HepG2 (cell line): ENCODE measurements at regions not wholly inside any gene's neighbourhood (a gene's known extent, or its start where the extent isn't known, plus 50 kb on each side); places are given as distances from the start of the nearest gene placed in this dataset.

Experiments
- CBX5 ChIP-seq: sonication (generic); formaldehyde crosslinking; IDR thresholded peaks from 2 replicates; pipeline ENCODE4 v1.4.0; 2020; ENCODE audit warnings: missing genetic modification reagents, borderline replicate concordance
- CENPT ChIP-seq: sonication (generic); formaldehyde crosslinking; IDR thresholded peaks from 2 replicates; pipeline ENCODE4 v1.8.0; 2022; ENCODE audit warnings: low read depth, mild to moderate bottlenecking, moderate library complexity, missing genetic modification reagents
- ELF1 ChIP-seq: sonication (generic); formaldehyde crosslinking; IDR thresholded peaks from 2 replicates; pipeline ENCODE4 v1.4.0; 2020; ENCODE audit warnings: missing genetic modification reagents
- JUNB ChIP-seq: sonication (generic); formaldehyde crosslinking; IDR thresholded peaks from 2 replicates; pipeline ENCODE4 v1.8.0; 2022; ENCODE audit warnings: missing genetic modification reagents, mild to moderate bottlenecking, borderline replicate concordance
- KAT8 ChIP-seq: IDR thresholded peaks from 2 replicates; pipeline ENCODE4 v1.6.1; 2016; ENCODE audit warnings: missing genetic modification reagents, missing compliant biosample characterization
- KLF11 ChIP-seq: IDR thresholded peaks from 2 replicates; pipeline ENCODE4 v1.6.1; 2016; ENCODE audit warnings: missing compliant biosample characterization
- MIER3 ChIP-seq: IDR thresholded peaks from 2 replicates; pipeline ENCODE4 v1.6.1; 2016; ENCODE audit warnings: missing compliant biosample characterization, borderline replicate concordance
- NCOA2 ChIP-seq: sonication (generic); formaldehyde crosslinking; IDR thresholded peaks from 2 replicates; pipeline ENCODE4 v1.8.0; 2022; ENCODE audit warnings: inconsistent platforms
- NFE2L2 ChIP-seq: fragments of 150-350 bp; IDR thresholded peaks from 2 replicates; pipeline ENCODE4 v1.6.1; 2014; ENCODE audit warnings: low read length
- RXRA ChIP-seq: sonication (generic); formaldehyde crosslinking; IDR thresholded peaks from 2 replicates; pipeline ENCODE4 v1.5.1; 2020; ENCODE audit warnings: missing genetic modification reagents
- SKI ChIP-seq: fragments of 450-650 bp; IDR thresholded peaks from one replicate; pipeline ENCODE4 v1.6.1; 2018; ENCODE audit warnings: mild to moderate bottlenecking; ENCODE audit not compliant: partially characterized antibody
- SMC3 ChIP-seq: IDR thresholded peaks from 2 replicates; pipeline ENCODE4 v1.6.1; 2011; ENCODE audit warnings: low read length, improper control_type of control experiment
- ZBTB21 ChIP-seq: sonication (generic); formaldehyde crosslinking; IDR thresholded peaks from 2 replicates; pipeline ENCODE4 v1.4.0; 2020; ENCODE audit warnings: missing genetic modification reagents
- ZNF383 ChIP-seq: sonication (generic); formaldehyde crosslinking; IDR thresholded peaks from 2 replicates; pipeline ENCODE4 v1.4.0; 2020; ENCODE audit warnings: missing genetic modification reagents, mild to moderate bottlenecking, borderline replicate concordance
- ZNF567 ChIP-seq: sonication (generic); formaldehyde crosslinking; IDR thresholded peaks from 2 replicates; pipeline ENCODE4 v1.8.1; 2023; ENCODE audit warnings: mild to moderate bottlenecking, missing genetic modification reagents, borderline replicate concordance
- ZNF644 ChIP-seq: IDR thresholded peaks from 2 replicates; pipeline ENCODE4 v1.6.1; 2016; ENCODE audit warnings: low read depth
- ZZZ3 ChIP-seq: sonication (generic); formaldehyde crosslinking; IDR thresholded peaks from 2 replicates; pipeline ENCODE4 v1.4.0; 2020; ENCODE audit warnings: missing genetic modification reagents, mild to moderate bottlenecking, borderline replicate concordance
- TF ChIP-seq, protein P1 (sequence below): sonication (generic); formaldehyde crosslinking; conservative IDR thresholded peaks from 2 replicates; pipeline ENCODE4 v1.4.0; 2020; ENCODE audit warnings: missing genetic modification reagents
- TF ChIP-seq, protein P2 (sequence below): sonication (generic); formaldehyde crosslinking; IDR thresholded peaks from 2 replicates; pipeline ENCODE4 v1.5.0; 2020; ENCODE audit warnings: missing genetic modification reagents
- TF ChIP-seq, protein P3 (sequence below): sonication (generic); formaldehyde crosslinking; IDR thresholded peaks from 2 replicates; pipeline ENCODE4 v1.4.0; 2020; ENCODE audit warnings: missing genetic modification reagents
- TF ChIP-seq, protein P4 (sequence below): IDR thresholded peaks from 2 replicates; pipeline ENCODE4 v1.6.1; 2016; ENCODE audit warnings: low read depth, borderline replicate concordance
- TF ChIP-seq, protein P5 (sequence below): sonication (generic); formaldehyde crosslinking; IDR thresholded peaks from 2 replicates; pipeline ENCODE4 v1.5.0; 2020; ENCODE audit warnings: mild to moderate bottlenecking, missing genetic modification reagents, moderate library complexity

DNA sequence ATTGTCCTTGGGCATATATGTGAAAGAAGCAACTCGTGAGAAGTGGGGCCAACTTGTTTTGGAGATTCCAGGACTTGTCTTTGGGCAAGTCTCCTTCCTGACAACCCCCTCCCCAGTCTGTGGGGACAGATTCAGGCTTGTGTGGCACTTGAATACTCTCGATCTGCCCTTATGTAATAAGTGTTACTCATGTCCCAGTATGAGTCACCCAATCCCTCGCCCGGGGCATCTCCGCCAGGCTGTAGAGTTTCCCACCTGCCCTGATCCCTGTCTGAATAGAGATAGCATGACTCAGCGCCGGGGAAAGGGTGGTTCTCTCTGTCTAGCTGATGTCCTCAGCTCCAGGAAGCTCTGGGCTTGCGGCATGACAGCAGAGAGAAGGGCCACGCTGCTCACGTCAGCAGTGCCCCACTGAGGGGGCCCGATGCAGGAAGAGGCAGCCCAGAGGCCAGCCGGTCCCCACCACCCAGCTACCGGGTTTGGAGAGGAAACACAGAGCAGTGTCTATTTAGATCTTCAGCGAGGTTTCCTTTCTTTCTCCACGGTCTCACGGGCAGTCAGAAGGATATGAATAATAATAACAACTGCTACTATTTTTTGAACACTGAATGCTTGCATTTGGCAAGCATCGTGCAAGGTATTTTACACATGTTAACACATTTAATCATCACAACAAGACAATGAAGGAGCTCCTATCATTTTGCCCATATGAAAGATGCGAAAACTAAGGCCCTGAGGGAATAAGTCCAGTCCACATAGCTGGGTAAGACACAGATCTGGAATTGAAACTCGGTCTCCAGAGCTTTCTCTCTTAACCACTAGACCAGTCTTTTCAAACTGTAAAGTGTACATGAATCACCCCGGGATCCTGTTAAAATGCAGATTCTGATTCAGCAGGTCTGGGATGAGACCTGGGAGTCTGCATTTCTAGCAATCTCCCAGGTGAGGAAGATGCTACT, 426.7 kb upstream of the MAF start (continued):
- peak; percentile 76; the same call in 1 of the 2 replicates for TF ChIP-seq CBX5 (CRISPR knock-in tag)
- TF ChIP-seq CENPT (CRISPR knock-in tag) = no peak
- TF ChIP-seq KAT8 (CRISPR knock-in tag) = peak; percentile 51; the same call in 1 of the 2 replicates
- TF ChIP-seq, protein P1, sequence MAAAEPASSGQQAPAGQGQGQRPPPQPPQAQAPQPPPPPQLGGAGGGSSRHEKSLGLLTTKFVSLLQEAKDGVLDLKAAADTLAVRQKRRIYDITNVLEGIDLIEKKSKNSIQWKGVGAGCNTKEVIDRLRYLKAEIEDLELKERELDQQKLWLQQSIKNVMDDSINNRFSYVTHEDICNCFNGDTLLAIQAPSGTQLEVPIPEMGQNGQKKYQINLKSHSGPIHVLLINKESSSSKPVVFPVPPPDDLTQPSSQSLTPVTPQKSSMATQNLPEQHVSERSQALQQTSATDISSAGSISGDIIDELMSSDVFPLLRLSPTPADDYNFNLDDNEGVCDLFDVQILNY (CRISPR knock-in tag) = no peak
- peak; percentile 41; the same call in 1 of the 2 replicates for TF ChIP-seq ELF1 (CRISPR knock-in tag)
- TF ChIP-seq ZNF567 = no peak
- TF ChIP-seq, protein P2, sequence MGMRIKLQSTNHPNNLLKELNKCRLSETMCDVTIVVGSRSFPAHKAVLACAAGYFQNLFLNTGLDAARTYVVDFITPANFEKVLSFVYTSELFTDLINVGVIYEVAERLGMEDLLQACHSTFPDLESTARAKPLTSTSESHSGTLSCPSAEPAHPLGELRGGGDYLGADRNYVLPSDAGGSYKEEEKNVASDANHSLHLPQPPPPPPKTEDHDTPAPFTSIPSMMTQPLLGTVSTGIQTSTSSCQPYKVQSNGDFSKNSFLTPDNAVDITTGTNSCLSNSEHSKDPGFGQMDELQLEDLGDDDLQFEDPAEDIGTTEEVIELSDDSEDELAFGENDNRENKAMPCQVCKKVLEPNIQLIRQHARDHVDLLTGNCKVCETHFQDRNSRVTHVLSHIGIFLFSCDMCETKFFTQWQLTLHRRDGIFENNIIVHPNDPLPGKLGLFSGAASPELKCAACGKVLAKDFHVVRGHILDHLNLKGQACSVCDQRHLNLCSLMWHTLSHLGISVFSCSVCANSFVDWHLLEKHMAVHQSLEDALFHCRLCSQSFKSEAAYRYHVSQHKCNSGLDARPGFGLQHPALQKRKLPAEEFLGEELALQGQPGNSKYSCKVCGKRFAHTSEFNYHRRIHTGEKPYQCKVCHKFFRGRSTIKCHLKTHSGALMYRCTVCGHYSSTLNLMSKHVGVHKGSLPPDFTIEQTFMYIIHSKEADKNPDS (CRISPR knock-in tag) = peak; percentile 83; the same call in 1 of the 2 replicates
- peak; percentile 4; the same call in 1 of the 2 replicates for TF ChIP-seq SMC3
- TF ChIP-seq MIER3 = peak; percentile 51; the same call in 1 of the 2 replicates
- TF ChIP-seq, protein P3, sequence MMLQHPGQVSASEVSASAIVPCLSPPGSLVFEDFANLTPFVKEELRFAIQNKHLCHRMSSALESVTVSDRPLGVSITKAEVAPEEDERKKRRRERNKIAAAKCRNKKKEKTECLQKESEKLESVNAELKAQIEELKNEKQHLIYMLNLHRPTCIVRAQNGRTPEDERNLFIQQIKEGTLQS = peak; percentile 91
- TF ChIP-seq, protein P4, sequence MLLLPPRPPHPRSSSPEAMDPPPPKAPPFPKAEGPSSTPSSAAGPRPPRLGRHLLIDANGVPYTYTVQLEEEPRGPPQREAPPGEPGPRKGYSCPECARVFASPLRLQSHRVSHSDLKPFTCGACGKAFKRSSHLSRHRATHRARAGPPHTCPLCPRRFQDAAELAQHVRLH = peak; percentile 44; the same call in 1 of the 2 replicates
- TF ChIP-seq NFE2L2 = peak; percentile 77
- TF ChIP-seq RXRA (CRISPR knock-in tag) = peak; percentile 41; the same call in 1 of the 2 replicates
- peak; percentile 79 for TF ChIP-seq SKI
- TF ChIP-seq ZNF644 (CRISPR knock-in tag) = peak; percentile 66; the same call in 1 of the 2 replicates
- TF ChIP-seq ZNF383 (CRISPR knock-in tag) = no peak
- 0 out of 2 replicates have a peak, but pooled peaks have one; percentile 54 for TF ChIP-seq ZZZ3
- TF ChIP-seq, protein P5, sequence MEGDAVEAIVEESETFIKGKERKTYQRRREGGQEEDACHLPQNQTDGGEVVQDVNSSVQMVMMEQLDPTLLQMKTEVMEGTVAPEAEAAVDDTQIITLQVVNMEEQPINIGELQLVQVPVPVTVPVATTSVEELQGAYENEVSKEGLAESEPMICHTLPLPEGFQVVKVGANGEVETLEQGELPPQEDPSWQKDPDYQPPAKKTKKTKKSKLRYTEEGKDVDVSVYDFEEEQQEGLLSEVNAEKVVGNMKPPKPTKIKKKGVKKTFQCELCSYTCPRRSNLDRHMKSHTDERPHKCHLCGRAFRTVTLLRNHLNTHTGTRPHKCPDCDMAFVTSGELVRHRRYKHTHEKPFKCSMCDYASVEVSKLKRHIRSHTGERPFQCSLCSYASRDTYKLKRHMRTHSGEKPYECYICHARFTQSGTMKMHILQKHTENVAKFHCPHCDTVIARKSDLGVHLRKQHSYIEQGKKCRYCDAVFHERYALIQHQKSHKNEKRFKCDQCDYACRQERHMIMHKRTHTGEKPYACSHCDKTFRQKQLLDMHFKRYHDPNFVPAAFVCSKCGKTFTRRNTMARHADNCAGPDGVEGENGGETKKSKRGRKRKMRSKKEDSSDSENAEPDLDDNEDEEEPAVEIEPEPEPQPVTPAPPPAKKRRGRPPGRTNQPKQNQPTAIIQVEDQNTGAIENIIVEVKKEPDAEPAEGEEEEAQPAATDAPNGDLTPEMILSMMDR (CRISPR knock-in tag) = no peak
- peak; percentile 17; the same call in 1 of the 2 replicates for TF ChIP-seq NCOA2 (CRISPR knock-in tag)
- TF ChIP-seq KLF11 (CRISPR knock-in tag) = no peak
- TF ChIP-seq ZBTB21 (CRISPR knock-in tag) = peak; percentile 60; the same call in 1 of the 2 replicates
- peak; percentile 80; the same call in 1 of the 2 replicates for TF ChIP-seq JUNB (CRISPR knock-in tag)
